IPS DF 6.9 (cell line): ENCODE measurements at regions not wholly inside any gene's neighbourhood (a gene's known extent, or its start where the extent isn't known, plus 50 kb on each side); places are given as distances from the start of the nearest gene placed in this dataset.
"Not testable (repeated sequence)": the region's sequence is repeated elsewhere in the genome, so short reads cannot be mapped to it uniquely, and the experiment has no call there.

Source experiments
- DNase-seq: peaks from one replicate; pipeline ENCODE4 v3.0.0-alpha.2; 2013; ENCODE audit warnings: low read depth, low spot score
- H3K27ac ChIP-seq: one replicate; pipeline ENCODE4 v1.5.1; 2013; ENCODE audit warnings: low read length, control low read depth
- H3K27me3 ChIP-seq: 2 replicates; pipeline ENCODE4 v1.6.1; 2013; ENCODE audit warnings: mild to moderate bottlenecking, low read length; ENCODE audit not compliant: control insufficient read depth, insufficient read depth
- H3K36me3 ChIP-seq: 2 replicates; pipeline ENCODE4 v1.6.1; 2013; ENCODE audit warnings: low read length; ENCODE audit not compliant: control insufficient read depth, insufficient read depth
- H3K4me1 ChIP-seq: 2 replicates; pipeline ENCODE4 v1.6.1; 2013; ENCODE audit warnings: low read length; ENCODE audit not compliant: control insufficient read depth, insufficient read depth
- H3K4me3 ChIP-seq: 2 replicates; pipeline ENCODE4 v1.5.1; 2013; ENCODE audit warnings: mild to moderate bottlenecking, low read length
- H3K9me3 ChIP-seq: 2 replicates; pipeline ENCODE4 v1.6.1; 2013; ENCODE audit warnings: low read length, inconsistent platforms; ENCODE audit not compliant: control insufficient read depth, insufficient read depth
- WGBS: extraction: QIAGEN DNeasy Blood & Tissue Kit; methylation state at CpG from one replicate; pipeline ENCODE4 v1.1.7; 2013; ENCODE audit warnings: mixed read lengths, missing lambda C conversion rate; ENCODE audit not compliant: insufficient read length, insufficient coverage; 5-methylcytosine and 5-hydroxymethylcytosine counted together

DNA sequence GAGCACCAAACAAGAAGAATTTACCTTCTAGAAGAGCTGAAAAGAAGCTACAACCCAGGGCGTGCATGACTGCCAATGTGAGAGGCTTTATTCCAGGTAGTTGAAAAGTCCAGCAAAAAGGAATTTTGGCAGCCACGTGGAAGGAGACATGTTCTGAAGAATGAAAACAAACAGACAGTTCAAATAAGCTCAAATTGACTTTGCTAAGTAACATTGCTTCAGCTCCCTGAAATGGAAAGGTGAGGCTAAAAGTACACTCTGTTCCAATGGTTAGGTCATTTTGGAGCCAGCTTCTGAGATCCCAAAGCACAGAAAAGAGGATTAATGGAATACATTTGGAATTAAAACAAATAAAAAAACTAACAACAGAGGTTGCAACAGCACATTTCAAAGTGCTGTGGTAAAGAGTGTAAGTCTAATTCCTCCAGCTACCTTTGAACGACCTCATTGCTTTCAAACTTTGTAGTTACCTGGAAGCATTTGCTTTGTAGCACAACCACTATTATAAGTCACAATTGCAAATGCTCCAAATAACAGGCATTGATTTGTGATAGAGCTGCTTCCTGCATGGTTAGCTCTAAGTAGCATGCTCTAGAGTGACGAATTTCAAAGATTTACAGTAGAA, 405.3 kb upstream of the EDA2R start:
- Histone ChIP-seq H3K9me3 (no peaks in the 10 kb centered on the region), H3K4me3 (no peak overlapping the region)
- no CpG with 5 or more reads among the region's 4 CpGs for WGBS

DNA sequence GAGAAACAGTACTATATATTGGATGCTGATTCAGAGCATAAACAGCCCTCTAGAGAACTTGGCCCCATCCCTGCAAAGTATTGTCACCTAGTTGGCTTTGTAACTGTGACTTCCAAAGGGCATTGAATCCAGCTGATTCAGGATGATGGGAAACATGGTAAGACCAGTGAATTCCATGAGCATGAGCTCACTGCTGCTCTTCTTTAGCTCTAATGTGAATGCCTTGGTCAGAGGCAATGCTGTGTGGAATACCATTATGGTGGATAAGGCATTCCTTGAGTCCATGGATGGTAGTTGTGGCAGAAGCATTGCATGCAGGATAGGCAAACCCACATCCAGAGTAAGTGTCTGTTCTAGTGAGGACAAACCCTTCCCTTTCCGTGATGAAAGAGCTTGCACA, 365.6 kb upstream of the EDA2R start:
- no peaks in the 10 kb centered on the region for H3K9me3 ChIP-seq
- H3K4me1 ChIP-seq = no peaks in the 10 kb centered on the region
- H3K27ac ChIP-seq = no peak overlapping the region
- DNase-seq = no peak
- no CpG with 5 or more reads among the region's 1 CpG for WGBS
- H3K4me3 ChIP-seq = no peak overlapping the region
- no peaks in the 10 kb centered on the region for H3K36me3 ChIP-seq
- H3K27me3 ChIP-seq = no peaks in the 10 kb centered on the region

More for the DNA sequence above, 405.3 kb upstream of the EDA2R start:
- Histone ChIP-seq H3K36me3 (no peaks in the 10 kb centered on the region), H3K4me1 (no peaks in the 10 kb centered on the region), H3K27me3 (no peaks in the 10 kb centered on the region), H3K27ac (no peak overlapping the region)
- DNase-seq = no peak

DNA sequence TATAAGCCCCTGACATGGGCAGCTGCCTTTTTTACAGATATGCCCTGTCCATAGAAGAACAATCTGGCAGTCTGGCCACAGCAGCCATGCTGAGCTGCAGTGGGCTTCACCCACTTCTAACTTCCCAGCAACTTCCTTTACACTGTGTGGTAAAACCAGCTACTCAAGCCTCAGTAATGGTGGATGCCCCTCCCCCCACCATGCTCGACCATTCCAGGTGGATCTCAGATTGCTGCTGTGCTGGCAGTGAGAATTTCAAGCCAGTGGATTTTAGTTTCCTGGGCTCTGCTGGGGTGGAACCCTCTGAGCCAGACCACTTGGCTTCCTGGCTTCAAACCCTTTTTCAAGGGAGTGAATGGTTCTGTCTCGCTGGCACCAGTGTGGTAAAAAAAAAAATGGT, 355.9 kb upstream of the EDA2R start:
- Histone ChIP-seq H3K4me1 (no peaks in the 10 kb centered on the region), H3K36me3 (no peaks in the 10 kb centered on the region), H3K9me3 (no peaks in the 10 kb centered on the region), H3K27ac (no peak overlapping the region), H3K27me3 (no peaks in the 10 kb centered on the region), H3K4me3 (no peak overlapping the region)
- DNase-seq = no peak
- WGBS = no CpG with 5 or more reads among the region's 2 CpGs

DNA sequence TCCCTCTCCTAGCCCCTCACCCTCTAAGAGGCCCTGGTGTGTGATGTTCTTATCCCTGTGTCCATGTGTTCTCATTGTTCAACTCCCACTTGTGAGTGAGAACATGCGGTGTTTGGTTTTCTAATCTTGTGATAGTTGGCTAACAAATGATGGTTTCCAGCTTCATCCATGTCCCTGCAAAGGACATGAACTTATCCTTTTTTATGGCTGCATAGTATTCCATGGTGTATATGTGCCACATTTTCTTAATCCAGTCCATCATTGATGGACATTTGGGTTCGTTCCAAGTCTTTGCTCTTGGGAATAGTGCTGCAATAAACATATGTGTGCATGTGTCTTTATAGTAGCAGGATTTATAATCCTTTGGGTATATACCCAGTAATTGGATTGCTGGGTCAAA, 353.2 kb upstream of the EDA2R start:
- H3K4me3 ChIP-seq, H3K27me3 ChIP-seq, H3K4me1 ChIP-seq, H3K27ac ChIP-seq, DNase-seq, H3K36me3 ChIP-seq, H3K9me3 ChIP-seq: not testable (repeated sequence)
- no CpG with 5 or more reads among the region's 2 CpGs for WGBS

DNA sequence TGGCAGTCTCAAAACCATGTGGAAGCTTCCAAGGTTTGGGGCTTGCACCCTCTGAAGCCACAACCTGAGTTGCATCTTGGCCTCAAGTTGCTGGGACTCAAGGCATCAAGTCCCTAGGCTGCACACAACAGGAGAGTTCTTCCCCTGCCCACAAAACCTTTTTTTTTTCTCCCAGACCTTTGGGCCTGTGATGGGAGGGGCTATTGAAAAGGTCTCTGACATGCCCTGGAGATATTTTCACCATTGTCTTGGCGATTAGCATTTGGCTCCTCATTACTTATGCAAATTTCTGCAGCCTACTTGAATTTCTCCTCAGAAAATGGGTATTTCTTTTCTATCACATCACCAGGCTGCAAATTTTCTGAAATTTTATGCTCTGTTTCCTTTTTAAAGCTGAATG, 349.5 kb upstream of the EDA2R start:
- H3K36me3 ChIP-seq = no peaks in the 10 kb centered on the region
- no CpG with 5 or more reads among the region's 1 CpG for WGBS
- H3K9me3 ChIP-seq = no peaks in the 10 kb centered on the region
- DNase-seq = no peak
- H3K27ac ChIP-seq = no peak overlapping the region
- no peaks in the 10 kb centered on the region for H3K4me1 ChIP-seq
- no peak overlapping the region for H3K4me3 ChIP-seq
- H3K27me3 ChIP-seq = no peaks in the 10 kb centered on the region

DNA sequence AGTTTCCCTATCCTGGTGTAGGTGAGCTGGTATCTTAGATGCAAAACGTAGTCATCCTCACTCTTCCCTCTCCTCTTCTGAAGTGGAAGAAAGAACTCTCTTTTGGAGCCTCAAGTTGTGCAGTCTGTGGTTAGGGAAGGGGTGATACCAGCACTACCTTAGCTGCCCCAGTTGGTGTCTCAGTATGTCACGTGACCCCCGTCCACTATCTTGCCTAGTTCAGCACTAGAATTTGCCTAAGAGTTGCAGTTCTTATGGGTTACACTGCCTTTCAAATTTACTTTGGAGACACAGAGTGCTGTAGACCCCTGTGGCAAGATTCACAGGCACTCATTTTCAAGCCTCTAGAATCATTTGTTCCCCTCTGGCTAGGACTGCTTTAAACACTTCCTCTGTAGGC, 322.8 kb upstream of the EDA2R start:
- no peak overlapping the region for H3K4me3 ChIP-seq
- no peak for DNase-seq
- WGBS = no CpG with 5 or more reads among the region's 3 CpGs
- no peaks in the 10 kb centered on the region for H3K9me3 ChIP-seq
- H3K4me1 ChIP-seq = no peaks in the 10 kb centered on the region
- no peaks in the 10 kb centered on the region for H3K36me3 ChIP-seq
- no peaks in the 10 kb centered on the region for H3K27me3 ChIP-seq
- no peak overlapping the region for H3K27ac ChIP-seq

DNA sequence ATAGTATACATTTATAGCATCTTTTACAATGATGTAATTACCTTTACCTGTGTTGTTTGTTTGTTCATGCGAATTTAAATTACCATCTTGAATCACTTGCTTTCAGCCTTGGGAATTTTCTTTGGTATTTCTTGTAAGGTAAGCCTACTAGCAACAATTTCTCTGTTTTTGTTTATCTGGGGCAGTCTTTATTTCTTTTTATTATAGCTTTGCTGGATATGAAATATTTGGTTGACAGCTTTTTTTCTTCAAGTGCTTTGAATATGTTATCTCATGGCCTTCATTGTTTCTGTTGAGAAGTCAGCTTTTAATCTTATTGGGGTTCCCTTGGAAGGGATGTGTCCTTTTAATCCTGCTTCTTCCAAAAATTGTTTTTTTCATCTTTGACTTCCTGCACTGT, 292.8 kb upstream of the EDA2R start:
- Histone ChIP-seq H3K4me1 (no peaks in the 10 kb centered on the region), H3K9me3 (no peaks in the 10 kb centered on the region), H3K27me3 (no peaks in the 10 kb centered on the region), H3K4me3 (no peak overlapping the region), H3K27ac (no peak overlapping the region), H3K36me3 (no peaks in the 10 kb centered on the region)
- DNase-seq = no peak
- WGBS = no CpG with 5 or more reads among the region's 1 CpG

DNA sequence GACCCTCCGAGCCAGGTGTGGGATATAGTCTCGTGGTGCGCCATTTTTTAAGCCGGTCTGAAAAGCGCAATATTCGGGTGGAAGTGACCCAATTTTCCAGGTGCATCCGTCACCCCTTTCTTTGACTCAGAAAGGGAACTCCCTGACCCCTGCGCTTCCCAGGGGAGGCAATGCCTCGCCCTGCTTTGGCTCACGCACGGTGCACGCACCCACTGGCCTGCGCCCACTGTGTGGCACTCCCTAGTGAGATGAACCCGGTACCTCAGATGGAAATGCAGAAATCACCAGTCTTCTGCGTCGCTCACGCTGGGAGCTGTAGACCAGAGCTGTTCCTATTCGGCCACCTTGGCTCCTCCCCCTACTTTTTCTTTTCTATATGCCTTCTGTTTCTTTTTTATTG, 291.6 kb upstream of the EDA2R start:
- H3K4me1 ChIP-seq, DNase-seq, H3K27ac ChIP-seq, H3K9me3 ChIP-seq, H3K36me3 ChIP-seq, H3K27me3 ChIP-seq, H3K4me3 ChIP-seq: not testable (repeated sequence)
- WGBS = no CpG with 5 or more reads among the region's 18 CpGs

DNA sequence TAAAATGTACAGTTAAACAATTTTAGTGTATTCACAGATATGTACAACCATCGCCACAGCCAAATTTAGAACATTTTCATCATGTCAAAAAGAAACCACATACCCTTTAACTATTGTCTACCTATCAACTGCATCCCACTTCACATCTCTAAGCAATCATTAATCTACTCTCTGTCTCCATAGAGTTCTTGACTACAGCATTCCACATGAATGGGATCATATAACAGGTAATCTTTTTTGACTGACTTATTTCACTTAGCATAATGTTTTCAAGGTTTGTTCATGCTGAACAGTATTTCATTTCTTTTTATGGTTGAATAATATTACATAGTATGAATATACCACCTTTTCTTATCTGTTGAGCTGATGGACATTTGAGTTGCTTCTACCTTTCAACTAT, 281.4 kb upstream of the EDA2R start:
- H3K27ac ChIP-seq = no peak overlapping the region
- no peaks in the 10 kb centered on the region for H3K36me3 ChIP-seq
- no peak for DNase-seq
- H3K4me3 ChIP-seq = no peak overlapping the region
- no peaks in the 10 kb centered on the region for H3K9me3 ChIP-seq
- H3K27me3 ChIP-seq = no peaks in the 10 kb centered on the region
- no peaks in the 10 kb centered on the region for H3K4me1 ChIP-seq
- no CpG with 5 or more reads among the region's 1 CpG for WGBS

DNA sequence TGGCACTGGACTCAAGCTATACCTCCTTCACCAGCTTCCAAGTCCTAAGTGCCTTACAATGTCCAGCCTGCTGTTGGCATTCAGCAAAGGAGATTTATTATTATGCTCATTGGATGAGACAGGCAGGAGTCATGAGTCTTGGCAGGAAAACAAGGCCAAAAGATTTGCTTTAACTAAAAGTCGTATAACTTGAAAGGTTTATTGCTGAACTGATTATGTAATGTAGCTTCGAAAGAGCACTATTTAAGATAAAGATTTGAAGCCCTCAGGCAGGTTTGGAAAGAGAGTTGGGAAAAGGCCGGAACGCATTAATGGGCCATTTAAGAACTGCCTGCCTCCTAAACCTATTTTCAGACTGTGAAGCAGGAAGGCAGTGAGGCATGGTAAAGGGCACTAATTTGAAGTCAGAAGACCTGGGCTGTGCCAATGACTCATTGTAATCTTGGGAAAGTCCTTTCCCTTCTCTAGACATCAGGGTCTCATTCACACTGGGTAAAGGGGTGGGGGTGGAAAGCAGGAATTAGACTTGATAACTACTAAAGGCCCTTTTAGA, 280.5 kb upstream of the EDA2R start:
- Histone ChIP-seq H3K27me3 (no peaks in the 10 kb centered on the region), H3K4me3 (no peak overlapping the region), H3K4me1 (no peaks in the 10 kb centered on the region), H3K36me3 (no peaks in the 10 kb centered on the region), H3K27ac (no peak overlapping the region), H3K9me3 (no peaks in the 10 kb centered on the region)
- DNase-seq = no peak
- WGBS = no CpG with 5 or more reads among the region's 4 CpGs

DNA sequence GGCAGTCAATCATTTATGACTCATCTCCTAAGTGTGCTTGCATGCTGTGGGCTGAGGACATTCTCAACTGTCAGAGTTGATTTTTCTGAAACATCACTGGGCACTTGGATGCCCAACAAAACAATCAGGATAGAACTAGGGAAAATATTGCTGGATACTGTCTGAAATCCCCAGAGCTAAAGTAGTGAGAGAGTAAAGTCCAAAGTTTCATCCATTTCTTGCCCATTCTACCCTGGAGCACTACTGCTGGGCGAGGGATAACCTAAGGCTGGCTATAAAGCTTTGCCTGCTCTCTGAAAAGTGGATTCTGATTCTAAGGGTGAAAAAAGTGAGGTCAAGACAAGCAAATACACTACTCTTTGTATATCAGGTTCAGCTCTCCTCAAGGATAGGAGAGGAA, 279.6 kb upstream of the EDA2R start:
- Histone ChIP-seq H3K27ac (no peak overlapping the region), H3K9me3 (no peaks in the 10 kb centered on the region), H3K27me3 (no peaks in the 10 kb centered on the region), H3K4me3 (no peak overlapping the region), H3K36me3 (no peaks in the 10 kb centered on the region), H3K4me1 (no peaks in the 10 kb centered on the region)
- whole genome bisulfite sequencing = no CpG with 5 or more reads among the region's 1 CpG
- no peak for DNase-seq
